HG03139 (cell line): ENCODE measurements at regions not wholly inside any gene's neighbourhood (a gene's known extent, or its start where the extent isn't known, plus 50 kb on each side); places are given as distances from the start of the nearest gene placed in this dataset.
"Not testable (repeated sequence)": the region's sequence is repeated elsewhere in the genome, so short reads cannot be mapped to it uniquely, and the experiment has no call there.

Experiments
- ATAC-seq: cut with Tn5 transposase; IDR thresholded peaks from one replicate; pipeline ENCODE4 v1.9.1; 2021; ENCODE audit not compliant: unreplicated experiment

DNA sequence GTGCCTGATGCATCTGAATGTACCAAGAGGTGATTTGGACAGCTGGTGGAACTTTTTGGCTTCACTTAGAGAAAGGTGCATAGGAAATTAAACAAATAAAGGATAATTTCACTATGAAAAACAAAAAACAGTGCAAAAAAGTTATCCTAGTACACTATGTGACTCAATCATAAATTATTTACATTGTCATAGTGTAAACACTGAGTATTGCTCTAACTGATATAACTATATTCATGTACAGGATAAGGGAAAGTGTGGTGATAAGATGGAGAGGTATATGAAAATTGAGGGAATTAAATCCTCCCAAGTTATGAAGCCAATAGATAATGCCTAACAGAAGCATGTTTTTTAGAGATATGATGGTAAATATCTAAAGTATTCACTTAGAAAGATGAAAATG is 50.2 kb upstream of the CPNE4 start:
- ATAC-seq, result no peak

DNA sequence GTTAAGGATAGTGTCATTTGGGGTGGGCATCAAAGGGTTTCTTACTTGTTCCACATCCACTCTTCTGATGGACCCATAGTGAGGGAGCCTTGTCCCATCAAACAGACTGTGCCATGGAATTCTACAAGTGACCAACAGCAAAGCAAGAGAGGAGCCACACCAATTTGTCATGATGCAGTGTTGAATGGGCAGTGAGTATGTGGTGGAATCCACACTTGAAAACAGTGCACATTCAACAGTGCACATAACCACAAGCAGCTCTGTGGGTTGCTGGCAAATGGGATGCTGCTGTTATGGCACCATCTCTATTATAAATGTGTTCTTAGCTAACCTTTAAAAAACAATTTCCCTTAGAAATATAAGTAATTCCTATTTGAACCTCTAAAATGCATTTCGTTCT is 52.5 kb upstream of the CPNE4 start:
- ATAC-seq, result no peak

DNA sequence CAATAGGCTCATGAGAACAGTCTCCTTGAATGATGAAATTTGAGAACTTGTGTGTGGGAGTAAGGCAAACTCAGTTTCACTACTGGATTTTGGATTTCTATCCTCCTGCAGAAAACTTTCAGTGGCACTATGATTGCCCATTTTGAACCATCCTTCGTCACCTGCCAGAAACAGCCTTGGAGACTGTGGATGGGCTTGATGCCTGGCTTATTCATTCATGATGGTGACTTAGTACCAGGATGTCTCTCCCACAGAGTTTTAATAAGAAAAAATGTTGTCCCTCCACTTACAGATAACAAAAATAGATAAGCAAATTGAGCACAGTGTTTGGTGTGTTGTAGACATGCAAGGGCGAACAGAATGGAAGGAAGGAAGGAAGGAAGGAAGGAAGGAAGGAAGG is 53.5 kb upstream of the CPNE4 start:
- ATAC-seq, result no peak

DNA sequence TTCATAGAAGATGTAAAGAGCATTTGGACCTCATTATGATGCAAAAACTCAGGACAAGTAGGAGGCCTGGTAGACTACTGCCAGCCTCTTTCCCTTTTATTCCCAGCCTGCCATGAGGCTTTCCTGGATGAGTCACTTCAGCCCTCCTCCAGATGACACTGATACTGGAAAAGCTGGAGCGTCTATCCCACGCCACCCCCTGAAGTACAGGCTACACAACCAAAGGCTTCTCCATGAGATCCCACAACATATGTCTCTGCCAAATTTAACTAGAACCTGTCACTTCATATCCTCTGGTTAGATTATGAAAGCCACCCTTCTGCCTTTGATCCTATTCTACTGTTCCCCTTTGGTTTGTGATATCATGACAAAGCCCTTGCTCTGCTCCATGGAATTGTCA is 56.1 kb upstream of the CPNE4 start:
- no peak for ATAC-seq

DNA sequence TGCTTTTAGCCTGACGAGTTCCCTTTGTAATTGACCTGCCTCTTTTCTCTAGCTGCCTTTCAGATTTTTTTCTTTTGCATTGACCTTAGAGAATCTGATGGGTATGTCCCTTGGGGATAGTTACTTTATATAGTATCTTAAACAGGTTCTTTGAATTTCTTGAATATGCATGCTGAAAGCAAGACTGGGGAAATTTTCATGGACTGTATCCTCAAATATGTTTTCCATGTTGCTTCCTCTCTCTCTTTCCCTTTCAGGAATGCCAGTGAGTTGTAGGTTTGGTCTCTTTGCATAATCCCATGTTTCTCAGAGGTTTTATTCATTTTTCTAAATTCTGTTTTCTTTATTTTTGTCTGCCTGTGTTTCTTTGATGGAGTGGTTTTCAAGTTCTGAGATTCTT is 81.8 kb upstream of the CPNE4 start:
- no peak for ATAC-seq

DNA sequence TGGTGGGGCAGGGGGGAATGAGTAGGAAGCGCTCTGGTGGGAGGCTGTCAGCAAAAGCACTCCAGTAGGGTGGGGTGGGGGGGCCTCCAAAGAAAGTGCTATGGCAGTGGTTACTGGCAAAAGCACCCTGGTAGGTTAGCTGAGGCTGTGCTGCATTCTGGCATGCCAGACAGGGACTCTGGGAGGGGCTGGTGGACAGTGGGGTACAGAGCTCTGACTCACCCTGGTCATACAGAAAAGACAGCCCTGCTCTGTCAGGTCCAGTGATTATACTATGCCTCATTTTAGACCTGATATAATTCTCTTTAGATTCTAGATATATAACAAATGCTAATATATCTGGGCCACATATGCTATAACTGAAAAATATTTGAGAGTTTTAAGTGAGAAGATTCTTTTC is 82.8 kb upstream of the CPNE4 start:
- ATAC-seq, result no peak

DNA sequence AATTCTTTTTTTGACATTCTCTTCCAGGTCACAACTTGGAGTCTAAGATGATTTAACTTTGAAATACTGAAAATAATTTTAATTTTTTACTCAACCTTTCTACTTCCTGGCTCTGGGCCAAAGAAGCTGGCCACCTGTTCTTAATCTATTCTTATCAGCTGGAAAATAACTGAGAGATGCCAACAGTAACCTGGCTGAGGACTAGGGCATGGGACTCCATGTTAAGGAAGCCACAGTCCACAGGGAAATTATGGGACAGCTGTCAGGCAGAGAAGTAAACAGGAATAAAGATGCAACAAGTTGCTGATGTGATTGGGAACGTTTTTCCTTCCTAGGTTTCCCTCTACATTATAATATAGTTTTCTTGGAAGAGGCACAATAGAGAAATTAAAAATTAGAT is 84.7 kb upstream of the CPNE4 start:
- ATAC-seq, result no peak

DNA sequence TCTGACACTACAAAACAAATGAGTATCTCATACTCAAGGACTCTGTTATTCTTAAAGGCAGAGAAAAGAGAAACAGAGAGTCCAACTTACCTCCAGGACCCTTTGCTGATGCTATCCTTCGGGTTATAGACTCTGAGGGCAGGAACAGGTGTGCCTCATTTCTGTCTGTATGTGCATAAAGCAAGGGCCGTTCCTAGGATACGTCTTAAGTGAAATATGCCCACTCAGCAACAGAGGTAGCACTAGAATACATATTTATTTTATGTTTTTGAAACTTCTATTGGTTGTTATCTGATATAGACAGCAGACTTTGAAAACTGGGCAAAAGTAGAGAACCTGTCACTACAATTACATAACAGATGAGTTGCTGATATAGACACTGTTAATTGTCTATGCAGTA is 89.3 kb upstream of the CPNE4 start:
- no peak for ATAC-seq

DNA sequence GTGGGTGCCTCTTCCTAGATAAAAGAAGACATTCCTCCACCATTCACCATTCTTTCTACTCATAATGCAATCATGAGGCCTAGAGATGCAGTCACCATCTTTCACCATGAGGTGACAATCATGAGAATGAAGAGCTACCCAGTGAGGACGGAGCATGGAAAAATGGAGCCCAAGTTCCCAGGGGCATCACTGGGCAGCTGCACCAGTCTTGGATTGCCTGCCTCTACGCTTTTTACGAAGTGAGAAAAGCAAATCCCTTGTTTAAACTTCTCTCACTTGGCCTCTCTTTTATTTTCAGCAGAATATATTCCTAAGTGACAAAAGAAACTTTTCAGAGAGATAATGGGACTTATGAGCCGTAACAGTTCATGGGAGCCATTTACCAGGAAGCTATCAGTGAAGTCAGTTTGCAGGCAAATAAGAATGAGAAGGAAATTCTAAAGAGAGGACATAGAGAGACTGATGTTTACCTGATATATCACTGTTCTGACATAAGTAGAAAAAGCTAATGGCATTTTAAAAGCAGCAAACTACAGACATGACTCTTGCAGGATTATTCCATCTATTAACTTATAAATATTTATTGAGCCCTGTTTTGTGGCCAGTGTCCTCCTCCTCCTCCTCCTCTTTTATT is 90.0 kb upstream of the CPNE4 start:
- ATAC-seq, result no peak

DNA sequence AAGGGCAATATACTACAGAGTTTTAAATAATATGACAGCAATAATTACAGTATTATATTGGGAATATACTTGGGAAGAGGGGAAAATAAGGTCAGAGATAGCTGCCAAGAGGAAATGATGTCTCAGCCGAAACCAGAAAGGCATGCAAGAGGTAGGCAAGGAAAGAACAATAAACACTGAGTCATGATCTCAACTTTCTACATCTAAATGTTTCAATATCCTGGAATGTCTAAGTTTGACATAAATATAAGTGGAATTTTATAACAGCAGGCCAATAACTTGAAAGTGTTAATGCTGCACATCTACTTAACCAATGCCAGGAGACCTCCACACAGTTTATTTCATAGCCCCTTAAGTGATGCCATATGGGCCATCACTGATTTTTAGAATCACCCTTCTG is 99.8 kb upstream of the CPNE4 start:
- no peak for ATAC-seq

DNA sequence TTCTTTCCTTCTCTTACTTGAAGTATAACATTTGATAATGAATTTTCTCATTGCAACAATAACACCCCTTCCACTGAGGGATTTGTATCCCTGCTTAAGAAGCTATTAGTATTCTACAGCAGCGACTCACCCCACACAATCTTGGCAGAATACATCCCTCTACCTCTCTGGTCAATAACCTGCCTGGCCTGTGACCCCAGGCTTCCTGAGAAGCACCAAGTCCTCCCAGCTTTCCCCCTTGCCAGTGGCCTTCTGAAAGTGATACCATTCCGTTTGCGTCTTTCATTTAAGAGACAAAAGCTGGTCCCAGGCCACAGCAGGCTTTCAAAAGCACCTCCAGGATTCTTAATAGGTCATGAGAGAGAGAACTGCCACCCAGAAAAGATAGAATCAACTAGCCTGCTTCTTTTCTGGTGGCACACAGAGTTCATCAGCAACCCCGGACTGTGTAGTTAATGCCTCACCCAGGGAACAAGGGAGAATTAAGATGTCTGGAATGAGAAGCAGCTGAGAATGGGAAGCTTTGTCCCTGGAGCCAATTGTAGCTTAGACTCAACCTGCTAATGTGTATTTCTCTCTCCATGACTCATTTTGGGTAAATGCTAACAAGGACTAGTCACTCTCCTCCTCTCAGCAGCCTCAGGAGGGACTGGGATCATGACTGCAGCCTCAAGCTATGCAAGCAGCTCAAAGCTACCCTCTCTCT is 101.0 kb upstream of the CPNE4 start:
- no peak for ATAC-seq

DNA sequence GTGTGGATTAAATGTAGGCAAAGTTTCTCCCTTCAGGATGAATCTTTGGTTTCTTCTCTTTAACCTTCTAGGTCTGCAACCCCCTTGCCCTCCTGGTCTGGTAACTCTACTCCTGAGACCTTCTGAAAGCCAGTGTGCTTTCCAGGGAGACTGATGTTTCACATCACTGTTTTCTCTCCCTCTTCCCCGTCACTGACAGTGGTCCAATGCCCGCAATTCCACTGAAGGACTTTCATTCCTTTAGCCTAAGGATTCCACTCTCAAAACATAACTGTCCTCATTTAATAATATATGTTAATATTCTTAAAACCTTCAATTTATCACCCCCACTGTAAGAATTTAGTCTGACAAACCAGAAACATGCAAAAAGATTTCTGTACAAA is 101.5 kb upstream of the CPNE4 start:
- no peak for ATAC-seq

DNA sequence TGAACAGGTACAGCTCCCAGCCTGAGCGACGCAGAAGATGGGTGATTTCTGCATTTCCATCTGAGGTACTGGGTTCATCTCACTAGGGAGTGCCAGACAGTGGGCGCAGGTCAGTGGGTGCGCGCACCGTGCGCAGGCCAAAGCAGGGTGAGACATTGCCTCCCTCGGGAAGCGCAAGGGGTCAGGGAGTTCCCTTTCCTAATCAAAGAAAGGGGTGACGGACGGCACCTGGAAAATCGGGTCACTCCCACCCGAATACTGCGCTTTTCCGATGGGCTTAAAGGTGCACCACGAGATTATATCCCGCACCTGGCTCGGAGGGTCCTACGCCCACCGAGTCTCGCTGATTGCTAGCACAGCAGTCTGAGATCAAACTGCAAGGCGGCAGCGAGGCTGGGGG is 102.1 kb upstream of the CPNE4 start:
- ATAC-seq, result not testable (repeated sequence)

DNA sequence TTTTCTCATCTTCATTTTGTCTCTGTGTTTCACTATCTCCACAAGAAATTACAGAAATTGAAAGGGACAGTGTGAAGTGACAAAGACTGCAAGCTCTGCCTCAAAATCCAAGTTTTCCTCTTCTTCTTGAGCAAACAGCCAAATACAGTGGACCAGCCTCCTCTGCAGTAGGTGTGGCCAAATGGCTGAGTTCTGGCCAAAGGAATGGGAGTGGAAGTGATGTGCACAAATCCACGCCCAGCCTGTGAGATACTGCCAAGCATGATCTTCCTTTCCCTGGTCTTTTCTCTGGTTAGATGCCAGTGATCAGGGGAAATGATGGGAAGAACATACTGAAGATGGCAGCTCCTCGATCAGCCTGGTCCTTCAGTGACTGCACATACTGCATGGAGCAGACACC is 111.0 kb upstream of the CPNE4 start:
- no peak for ATAC-seq

DNA sequence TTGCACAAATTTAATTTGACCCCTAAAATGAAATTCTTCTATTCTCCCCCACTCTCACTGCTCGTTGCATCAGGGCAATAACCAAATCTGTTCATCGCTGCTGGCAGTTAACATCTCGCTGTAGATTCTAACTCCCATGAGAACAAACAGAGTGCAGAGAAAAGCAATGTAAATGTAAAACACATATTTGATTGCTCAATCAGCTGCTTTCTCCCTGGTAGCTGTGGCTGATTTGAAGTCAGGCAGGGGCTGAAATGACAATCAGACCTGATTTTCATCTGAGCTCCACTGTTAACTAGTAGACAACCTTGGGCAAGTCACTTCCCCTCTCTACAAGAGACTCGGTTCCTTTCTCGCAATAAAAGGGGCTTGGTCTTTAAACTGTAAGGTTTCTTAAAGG is 119.8 kb upstream of the CPNE4 start:
- ATAC-seq, result no peak

DNA sequence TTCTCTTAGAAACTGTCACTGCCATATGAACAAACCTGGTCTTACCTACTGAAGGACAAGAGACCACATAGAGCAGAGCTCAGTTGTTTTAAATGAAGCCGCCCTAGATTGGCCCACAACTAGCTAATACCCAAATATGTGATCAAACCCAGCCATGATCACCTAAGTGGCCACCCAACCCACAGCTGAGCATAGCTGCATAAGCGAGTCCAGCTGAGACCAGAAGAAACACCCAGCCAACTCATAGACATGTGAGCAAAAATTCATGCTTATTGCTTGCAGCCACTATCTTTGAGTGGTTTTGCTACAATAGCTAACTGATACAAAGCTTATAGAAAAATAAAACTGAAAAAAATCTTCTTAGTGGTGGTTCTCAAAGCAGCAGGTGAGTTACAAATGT is 124.3 kb upstream of the CPNE4 start:
- ATAC-seq, result no peak

DNA sequence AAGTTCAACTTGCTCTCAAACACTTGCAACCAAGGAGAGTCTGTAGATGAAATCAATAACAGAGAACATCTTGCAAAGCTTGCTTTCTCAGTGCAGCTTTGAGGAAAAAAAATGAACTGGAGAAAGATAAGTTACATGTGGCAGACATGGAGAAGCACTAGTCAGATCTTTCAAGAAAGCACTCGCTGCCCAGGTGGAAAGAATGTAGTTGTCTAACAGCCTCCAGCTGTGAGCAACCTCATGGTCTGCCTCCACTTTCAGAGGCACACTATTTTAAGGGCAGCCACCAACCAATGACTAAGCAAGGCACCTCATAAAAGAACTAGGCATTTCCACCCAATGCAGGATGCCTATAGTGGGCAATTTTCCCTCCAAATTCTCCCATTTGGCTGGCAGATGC is 125.4 kb upstream of the CPNE4 start:
- ATAC-seq, result no peak

DNA sequence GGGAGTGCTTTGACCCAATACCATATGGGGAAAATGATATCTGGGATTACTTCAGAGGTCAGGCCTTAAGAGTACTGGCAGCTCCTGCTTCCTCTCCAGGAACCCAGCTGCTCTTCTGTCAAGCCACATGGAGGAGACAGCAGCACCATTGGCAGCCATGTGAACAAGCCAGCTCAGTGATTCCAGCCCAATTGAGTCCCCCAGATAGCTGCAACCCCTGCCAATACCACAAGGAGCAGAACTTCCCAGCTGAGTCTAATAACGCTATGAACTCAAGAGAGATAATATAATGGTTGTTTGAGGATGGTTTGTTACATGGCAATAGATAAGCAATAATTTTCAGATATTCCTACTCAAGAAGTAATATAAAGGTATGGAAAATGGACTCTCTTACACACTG is 126.8 kb upstream of the CPNE4 start:
- ATAC-seq, result no peak

DNA sequence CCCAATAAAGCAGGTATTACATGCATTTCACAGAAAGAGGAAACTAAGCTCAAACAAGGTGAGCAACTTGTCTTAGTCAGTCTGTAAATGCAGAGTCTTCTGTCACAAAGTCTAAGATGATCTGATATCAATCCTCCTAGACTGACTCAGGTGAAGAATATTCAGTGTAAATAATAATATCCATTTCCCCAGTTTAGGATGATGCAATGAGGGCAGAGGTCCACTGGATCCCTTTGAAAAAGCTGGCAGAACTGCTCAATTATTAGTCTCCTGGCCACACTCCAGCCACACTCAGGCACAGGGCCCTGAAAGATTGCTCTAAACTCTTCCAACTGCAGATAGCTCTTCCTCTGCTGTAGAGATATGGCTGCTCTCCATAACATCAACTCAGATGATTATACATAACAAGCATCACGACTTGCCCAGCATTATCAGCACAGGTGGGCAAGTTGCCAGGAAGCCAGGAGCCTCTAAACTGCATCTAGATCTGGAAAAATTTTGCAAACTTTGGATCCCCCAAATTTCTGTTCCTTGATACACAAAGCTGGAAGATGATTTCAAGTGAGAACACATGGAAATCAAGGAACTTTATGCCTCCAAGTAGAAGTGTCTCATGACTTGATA is 129.8 kb upstream of the CPNE4 start:
- no peak for ATAC-seq

DNA sequence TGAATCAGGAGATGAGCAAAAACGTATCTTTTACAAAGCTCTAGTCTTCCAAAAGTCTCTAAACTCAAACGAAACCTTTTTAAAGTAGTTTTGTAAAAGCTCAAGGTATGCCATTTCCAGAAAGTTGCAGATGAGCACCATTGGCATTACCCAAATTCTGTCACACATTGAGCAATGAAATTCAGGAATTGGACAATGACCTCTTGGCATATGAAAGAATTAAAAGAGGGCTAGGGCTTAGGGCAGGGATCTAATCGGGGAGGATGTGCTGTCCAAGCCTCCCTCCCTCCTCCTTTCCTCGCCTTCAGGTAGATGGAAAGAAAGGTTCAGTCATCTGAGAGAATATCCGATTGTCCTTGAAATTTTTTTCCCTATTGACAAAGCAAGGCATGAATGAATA is 133.1 kb upstream of the CPNE4 start:
- ATAC-seq, result no peak

DNA sequence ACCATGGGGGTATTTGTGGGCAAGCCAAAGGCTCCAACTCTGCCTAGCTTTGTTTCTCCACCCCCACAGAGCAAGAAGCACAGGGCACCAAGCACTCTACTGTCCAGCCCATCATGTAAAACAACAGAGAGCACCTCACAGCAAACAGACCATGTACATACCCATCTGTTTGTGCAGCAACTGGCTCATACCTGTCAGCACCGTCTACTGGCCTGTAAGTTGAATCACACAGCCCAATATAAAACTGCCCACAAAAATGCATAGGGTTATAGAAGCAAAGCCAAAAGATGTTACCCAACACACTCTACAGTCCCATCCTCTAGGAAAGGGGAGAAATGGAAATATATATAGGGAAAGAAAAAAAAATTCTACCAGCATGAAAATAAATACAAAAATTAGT is 139.7 kb upstream of the CPNE4 start:
- ATAC-seq, result no peak

DNA sequence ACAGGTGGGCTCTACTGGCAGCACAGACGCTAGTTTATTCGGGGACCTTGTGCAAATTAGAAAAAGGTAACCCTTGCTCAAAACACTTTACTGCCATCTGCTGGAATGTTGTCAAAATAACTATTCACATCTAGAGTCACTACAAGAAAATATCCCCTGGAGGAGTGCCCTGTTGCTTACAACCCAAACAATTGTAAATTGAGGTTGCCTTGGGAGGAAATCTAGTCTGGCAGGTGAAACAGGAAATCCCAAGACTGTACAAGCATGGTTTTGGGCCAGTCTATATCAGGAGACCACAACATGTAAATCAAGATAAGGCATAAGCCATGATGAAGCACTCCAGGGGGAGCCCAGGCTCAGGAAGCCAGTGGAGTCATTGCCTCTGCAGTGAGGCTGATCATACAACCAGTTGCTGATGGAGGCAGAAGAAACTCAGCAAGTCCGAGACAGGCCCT is 136.8 kb upstream of the ACP3 start:
- no peak for ATAC-seq

DNA sequence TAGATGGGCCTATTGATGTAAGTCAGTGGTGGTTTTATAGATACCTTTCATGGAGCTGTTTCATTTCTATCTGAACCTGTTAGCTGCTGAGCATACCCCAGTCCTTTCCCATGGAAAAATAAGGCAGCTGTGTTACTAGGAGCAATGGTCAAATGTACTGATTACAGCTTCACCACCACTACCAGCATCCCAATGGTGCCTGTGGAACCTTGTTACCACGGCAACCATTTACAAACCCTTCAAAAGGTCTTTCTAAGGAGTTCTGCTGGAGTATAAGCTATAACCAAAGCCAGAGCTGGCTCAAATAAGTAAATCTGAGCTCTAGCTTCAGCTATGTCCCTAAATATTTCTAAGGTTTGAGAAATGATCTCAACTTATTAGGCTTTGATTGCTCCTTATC is 133.4 kb upstream of the ACP3 start:
- no peak for ATAC-seq
